ENCODE measurements at regions not wholly inside any gene's neighbourhood (a gene's known extent, or its start where the extent isn't known, plus 50 kb on each side); places are given as distances from the start of the nearest gene placed in this dataset.
A peak's percentile ranks its signal among the peaks of the same experiment; 100 is the strongest.

DNA sequence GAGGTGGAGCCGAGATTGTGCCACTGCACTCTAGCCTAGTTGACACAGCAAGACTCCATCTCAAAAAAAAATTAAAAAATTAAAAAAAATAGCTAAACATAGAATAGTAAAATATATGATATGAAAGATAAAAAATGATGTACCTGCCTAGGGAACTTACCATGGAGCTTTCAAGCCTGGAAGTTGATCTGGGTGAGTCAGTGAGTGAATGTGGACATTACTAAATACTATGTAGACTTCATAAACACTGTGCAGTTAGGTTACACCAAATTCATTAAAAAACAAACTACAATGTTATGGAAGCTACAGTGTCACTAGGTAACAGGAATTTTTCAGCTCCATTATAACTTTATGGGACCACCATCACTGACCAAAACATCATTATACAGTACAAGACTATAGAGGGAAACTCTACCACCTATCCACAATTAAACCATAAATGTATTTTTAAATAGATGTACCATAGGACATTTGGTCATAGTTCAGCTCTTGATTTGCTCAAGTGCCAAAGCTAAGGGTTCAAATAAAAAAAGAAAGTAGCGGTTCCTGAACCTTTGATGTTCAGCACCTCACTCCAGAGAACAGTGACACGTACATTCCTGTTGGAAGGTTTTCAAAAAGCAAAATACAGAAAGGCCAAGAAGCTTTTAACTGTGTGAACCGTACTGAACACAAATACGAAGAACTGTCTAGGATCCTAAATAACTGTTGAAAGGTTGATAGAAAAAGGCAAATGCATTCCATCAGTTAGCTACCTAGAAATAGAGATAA is 52.4 kb upstream of the SPDEF start:
- Mint-ChIP-seq H3K27ac (peak overlapping the region; percentile 75), H3K4me3 (no peak overlapping the region), H3K4me1 (ENCODE audit: low read depth) (peaks cover 48% of the 10 kb centered on the region), H3K9me3 (peaks cover 6% of the 10 kb centered on the region; the same call in 1 of the 2 replicates), H3K36me3 (ENCODE audit: low read depth) (peaks cover 19% of the 10 kb centered on the region), H3K27me3 (ENCODE audit: insufficient read depth) (no peaks in the 10 kb centered on the region)
- TF ChIP-seq, protein P1, sequence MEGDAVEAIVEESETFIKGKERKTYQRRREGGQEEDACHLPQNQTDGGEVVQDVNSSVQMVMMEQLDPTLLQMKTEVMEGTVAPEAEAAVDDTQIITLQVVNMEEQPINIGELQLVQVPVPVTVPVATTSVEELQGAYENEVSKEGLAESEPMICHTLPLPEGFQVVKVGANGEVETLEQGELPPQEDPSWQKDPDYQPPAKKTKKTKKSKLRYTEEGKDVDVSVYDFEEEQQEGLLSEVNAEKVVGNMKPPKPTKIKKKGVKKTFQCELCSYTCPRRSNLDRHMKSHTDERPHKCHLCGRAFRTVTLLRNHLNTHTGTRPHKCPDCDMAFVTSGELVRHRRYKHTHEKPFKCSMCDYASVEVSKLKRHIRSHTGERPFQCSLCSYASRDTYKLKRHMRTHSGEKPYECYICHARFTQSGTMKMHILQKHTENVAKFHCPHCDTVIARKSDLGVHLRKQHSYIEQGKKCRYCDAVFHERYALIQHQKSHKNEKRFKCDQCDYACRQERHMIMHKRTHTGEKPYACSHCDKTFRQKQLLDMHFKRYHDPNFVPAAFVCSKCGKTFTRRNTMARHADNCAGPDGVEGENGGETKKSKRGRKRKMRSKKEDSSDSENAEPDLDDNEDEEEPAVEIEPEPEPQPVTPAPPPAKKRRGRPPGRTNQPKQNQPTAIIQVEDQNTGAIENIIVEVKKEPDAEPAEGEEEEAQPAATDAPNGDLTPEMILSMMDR (IDR thresholded peaks at IDR 0.05): no peak
- DNase-seq: no peak

GRCh38 chr6:34606477-34607265 is 50.5 kb upstream of the SPDEF start:
- DNase-seq: no peak
- Mint-ChIP-seq H3K27ac (no peak overlapping the region), H3K9me3 (peaks cover 6% of the 10 kb centered on the region; the same call in 1 of the 2 replicates), H3K4me1 (ENCODE audit: low read depth) (peaks cover 55% of the 10 kb centered on the region), H3K27me3 (ENCODE audit: insufficient read depth) (no peaks in the 10 kb centered on the region), H3K4me3 (no peak overlapping the region), H3K36me3 (ENCODE audit: low read depth) (peaks cover 12% of the 10 kb centered on the region)
- TF ChIP-seq, protein P1 (IDR thresholded peaks at IDR 0.05): no peak

Data from HFFc6 (cell line).